LNCaP clone FGC (cell line): ENCODE measurements at regions not wholly inside any gene's neighbourhood (a gene's known extent, or its start where the extent isn't known, plus 50 kb on each side); places are given as distances from the start of the nearest gene placed in this dataset.
"Not testable (repeated sequence)": the region's sequence is repeated elsewhere in the genome, so short reads cannot be mapped to it uniquely, and the experiment has no call there.

Experiments used
- DNase-seq: peaks from one replicate; pipeline ENCODE4 v3.0.0-alpha.2; 2011; ENCODE audit warnings: low read depth
- H3K4me3 ChIP-seq: 2 replicates; pipeline ENCODE4 v1.5.1; 2011; ENCODE audit warnings: mild to moderate bottlenecking, low read depth, low read length, control low read depth
- TF ChIP-seq, protein P1 (sequence below): IDR thresholded peaks from 2 replicates; pipeline ENCODE4 v1.5.1; 2012; ENCODE audit warnings: mild to moderate bottlenecking; ENCODE audit not compliant: control insufficient read depth, insufficient read depth; ENCODE audit errors: extremely low read depth

DNA sequence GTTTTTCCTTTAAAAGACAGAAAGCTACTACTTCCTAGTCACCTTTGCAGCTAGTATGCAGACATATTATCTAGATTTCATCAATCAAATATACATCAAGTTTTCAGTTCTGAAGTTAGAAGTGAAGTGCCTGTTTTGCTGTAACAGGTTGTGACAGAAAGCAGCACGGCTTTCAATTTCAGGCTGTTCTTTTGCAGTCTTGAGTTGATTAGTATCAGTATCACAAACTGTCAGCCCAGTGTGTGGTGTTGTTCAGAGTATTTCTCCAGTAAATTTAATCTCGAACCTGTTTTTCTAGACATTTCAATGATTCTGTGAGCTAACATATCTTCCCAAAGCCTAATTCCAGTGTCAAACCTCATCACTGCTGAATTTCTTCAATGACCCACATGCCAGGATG is 1050.8 kb downstream of the DIPK2A start:
- no peak overlapping the region for H3K4me3 ChIP-seq
- TF ChIP-seq, protein P1, sequence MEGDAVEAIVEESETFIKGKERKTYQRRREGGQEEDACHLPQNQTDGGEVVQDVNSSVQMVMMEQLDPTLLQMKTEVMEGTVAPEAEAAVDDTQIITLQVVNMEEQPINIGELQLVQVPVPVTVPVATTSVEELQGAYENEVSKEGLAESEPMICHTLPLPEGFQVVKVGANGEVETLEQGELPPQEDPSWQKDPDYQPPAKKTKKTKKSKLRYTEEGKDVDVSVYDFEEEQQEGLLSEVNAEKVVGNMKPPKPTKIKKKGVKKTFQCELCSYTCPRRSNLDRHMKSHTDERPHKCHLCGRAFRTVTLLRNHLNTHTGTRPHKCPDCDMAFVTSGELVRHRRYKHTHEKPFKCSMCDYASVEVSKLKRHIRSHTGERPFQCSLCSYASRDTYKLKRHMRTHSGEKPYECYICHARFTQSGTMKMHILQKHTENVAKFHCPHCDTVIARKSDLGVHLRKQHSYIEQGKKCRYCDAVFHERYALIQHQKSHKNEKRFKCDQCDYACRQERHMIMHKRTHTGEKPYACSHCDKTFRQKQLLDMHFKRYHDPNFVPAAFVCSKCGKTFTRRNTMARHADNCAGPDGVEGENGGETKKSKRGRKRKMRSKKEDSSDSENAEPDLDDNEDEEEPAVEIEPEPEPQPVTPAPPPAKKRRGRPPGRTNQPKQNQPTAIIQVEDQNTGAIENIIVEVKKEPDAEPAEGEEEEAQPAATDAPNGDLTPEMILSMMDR, result no peak
- DNase-seq, result no peak

DNA sequence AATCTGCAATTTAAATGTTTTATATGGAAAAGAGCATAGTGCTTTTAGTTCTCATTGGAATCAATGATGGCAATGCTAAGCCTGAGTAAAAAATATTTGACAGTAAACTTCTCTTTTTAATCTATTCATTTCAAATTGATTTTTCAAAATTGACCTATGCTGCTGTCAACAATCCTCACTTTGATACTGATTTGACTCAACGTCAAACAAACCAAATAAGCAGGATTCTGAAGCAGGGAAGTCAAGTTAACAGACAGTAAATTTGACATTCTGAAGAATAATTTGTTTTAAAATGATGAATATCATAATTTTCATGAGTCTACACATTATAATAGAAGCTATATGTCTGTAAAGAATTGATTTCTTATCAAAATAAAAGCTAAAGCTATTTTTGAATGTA is 1053.1 kb downstream of the DIPK2A start:
- TF ChIP-seq, protein P1, result no peak
- H3K4me3 ChIP-seq, result no peak overlapping the region
- no peak for DNase-seq

DNA sequence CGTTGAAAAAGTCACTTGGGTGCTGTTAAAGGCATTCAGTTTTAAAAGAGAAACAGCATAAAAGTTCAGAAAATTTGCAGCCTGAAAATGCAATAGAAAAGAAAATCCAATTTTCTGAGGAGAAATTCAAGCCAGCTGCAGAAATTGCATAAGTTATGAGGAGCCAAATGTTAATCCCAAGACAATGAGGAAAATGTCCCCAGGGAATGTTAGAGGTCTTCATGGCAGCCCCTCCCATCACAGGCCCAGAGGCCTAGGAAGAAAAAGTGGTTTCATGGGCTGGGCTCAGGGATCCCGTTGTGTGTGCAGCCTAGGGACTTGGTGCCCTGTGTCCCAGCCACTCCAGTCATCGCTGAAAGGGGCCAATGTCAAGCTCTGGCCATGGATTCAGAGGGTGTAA is 1055.6 kb downstream of the DIPK2A start:
- not testable (repeated sequence) for H3K4me3 ChIP-seq, DNase-seq

DNA sequence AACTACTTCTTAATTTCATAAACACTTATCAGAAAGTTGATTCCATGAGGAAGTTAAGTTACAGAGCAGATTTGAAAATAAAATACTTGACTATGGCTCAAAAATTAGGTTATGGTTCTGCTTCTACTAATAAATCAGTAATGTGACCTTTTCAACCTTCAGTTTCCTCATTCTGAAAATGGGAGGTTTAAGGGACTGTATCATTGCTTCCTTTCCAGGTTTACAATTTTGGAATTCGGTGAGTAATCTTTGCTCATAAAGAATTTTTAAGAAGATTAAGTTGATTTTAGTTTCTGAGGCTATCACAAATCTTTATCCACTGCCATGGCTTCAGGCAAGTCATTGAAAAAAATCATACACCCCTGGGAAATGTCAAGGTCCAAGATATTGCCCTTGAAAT is 1061.2 kb downstream of the DIPK2A start:
- DNase-seq, result no peak
- TF ChIP-seq, protein P1, result no peak
- no peak overlapping the region for H3K4me3 ChIP-seq

DNA sequence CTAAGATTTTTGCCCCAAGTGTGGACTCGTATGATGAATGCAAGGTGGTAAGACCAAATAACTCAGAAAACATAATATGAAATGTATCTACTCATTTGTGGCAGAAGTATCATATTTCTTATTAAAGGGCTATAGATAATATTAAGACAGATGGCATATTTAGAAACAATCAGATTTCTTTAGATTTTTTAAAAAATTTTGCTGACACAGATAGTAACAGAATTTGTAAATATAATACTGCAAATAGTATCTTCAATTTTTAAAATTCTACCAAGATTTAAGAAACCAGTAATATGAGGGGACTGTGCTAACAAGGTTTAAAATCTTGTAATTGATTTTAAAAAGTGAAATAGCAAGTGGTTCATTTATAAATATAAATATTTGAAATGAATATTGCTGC is 1064.1 kb downstream of the DIPK2A start:
- H3K4me3 ChIP-seq, result no peak overlapping the region
- no peak for DNase-seq
- TF ChIP-seq, protein P1, result no peak

DNA sequence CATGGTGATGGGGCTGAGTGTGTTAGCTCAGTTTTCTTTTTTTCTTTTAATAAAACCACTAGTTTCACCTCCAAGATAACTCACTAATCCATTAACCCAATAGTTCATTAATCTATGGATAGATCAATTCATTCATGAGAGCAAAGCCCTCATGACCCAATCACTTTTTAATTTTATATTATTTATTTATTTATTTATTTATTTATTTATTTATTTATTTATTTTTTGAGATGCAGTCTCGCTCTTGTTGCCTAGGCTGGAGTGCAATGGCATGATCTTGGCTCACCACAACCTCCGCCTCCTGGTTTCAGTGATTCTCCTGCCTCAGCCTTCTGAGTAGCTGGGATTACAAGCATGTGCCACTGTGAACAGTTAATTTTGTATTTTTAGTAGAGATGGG is 1082.4 kb downstream of the DIPK2A start:
- not testable (repeated sequence) for DNase-seq, H3K4me3 ChIP-seq

DNA sequence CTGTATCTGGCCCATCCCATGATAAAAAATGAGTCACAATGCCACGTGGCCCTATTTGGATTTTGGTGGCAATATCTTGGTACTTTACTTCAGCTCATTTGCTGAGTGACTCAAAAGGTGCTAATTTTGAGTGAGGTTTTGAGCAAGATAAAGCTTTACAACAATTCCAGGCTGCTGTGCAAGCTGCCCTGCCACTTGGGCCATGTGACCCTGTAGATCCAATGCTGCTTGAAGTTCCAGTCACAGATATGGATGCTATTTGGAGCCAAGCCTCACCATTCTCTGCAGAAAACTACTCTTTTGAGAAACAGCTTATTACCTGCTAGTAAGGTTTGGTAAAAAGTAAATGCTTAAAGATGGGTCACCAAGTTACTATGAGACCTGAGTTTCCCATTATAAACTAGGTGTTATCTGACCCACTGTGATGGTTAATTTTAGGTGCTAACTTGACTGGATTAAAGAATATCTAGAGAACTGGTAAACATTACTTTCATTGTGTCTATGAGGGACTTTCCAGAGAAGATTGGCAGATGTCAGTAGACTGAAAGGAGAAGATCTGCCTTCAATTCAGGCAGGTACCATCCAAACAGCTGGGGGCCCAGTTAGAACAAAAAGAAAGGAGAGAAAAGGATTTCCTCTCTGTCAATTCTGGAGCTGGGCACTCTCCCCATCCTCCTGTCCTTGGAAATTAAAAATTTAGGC is 1083.9 kb downstream of the DIPK2A start:
- no peak for DNase-seq
- TF ChIP-seq, protein P1, result no peak
- no peak overlapping the region for H3K4me3 ChIP-seq

DNA sequence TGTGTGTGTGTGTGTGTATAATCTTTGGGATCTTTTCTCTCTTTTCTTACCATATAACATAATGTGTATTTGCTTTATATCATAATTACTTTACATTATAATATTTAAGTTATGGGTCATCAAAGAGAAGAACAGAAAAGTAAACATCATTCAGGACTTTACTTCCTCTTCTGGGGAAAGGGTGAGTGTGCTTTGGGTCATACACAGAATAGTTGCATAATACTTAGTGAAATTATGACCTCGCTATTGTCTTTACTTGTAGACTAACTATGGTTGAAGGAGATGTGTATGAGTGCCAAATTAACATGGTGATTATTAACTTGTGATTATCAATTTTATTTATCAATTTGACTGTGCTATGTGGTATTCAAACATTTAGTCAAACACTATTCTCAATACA is 1086.9 kb downstream of the DIPK2A start:
- DNase-seq, result no peak
- TF ChIP-seq, protein P1, result no peak
- H3K4me3 ChIP-seq, result no peak overlapping the region
